Endothelial cell (in vitro differentiated cells): ENCODE measurements at regions not wholly inside any gene's neighbourhood (a gene's known extent, or its start where the extent isn't known, plus 50 kb on each side); places are given as distances from the start of the nearest gene placed in this dataset.

Experiments
- DNase-seq: peaks from one replicate; pipeline ENCODE4 v3.0.0; 2021; ENCODE audit warnings: low spot score
- H3K27ac Mint-ChIP-seq: one replicate; pipeline ENCODE4 v1.8.0; 2021; ENCODE audit warnings: mixed read lengths, inconsistent platforms; ENCODE audit not compliant: unreplicated experiment
- H3K27me3 Mint-ChIP-seq: one replicate; pipeline ENCODE4 v1.8.0; 2021; ENCODE audit warnings: mild to moderate bottlenecking, moderate library complexity, mixed read lengths, inconsistent platforms; ENCODE audit not compliant: unreplicated experiment
- H3K36me3 Mint-ChIP-seq: one replicate; pipeline ENCODE4 v1.8.0; 2021; ENCODE audit warnings: mild to moderate bottlenecking, low read depth, mixed read lengths, inconsistent platforms; ENCODE audit not compliant: unreplicated experiment
- H3K4me1 Mint-ChIP-seq: one replicate; pipeline ENCODE4 v1.8.0; 2021; ENCODE audit warnings: mild to moderate bottlenecking, mixed read lengths, inconsistent platforms; ENCODE audit not compliant: unreplicated experiment
- H3K4me3 Mint-ChIP-seq: one replicate; pipeline ENCODE4 v1.8.0; 2021; ENCODE audit warnings: mild to moderate bottlenecking, mixed read lengths, inconsistent platforms; ENCODE audit not compliant: unreplicated experiment
- H3K9me3 Mint-ChIP-seq: one replicate; pipeline ENCODE4 v1.8.0; 2021; ENCODE audit warnings: mixed read lengths, inconsistent platforms; ENCODE audit not compliant: unreplicated experiment
- TF ChIP-seq, protein P1 (sequence below): fragments of 200-600 bp; sonication (generic); IDR thresholded peaks from one replicate; pipeline ENCODE4 v1.5.0; 2021; ENCODE audit warnings: antibody characterized with exemption; ENCODE audit not compliant: unreplicated experiment

DNA sequence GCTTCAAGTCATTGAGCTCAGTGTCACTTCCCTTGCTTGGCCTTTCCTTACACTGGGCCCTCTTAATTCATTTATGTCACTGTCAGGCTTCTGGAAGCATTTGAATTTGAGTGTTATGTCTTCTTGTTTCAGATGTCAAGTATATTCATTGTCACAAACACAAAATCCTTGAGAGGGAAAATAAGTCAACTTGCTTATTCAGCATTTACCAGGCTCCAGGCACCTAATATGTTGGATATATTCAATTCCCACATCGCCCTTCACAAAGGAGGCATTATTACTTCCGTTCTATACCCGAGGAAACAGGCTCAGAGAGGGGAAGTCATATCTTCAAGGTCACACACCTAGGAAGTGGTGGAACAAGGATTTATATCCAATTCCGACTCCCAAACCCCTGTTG is 121.1 kb upstream of the SMIM23 start:
- TF ChIP-seq, protein P1, sequence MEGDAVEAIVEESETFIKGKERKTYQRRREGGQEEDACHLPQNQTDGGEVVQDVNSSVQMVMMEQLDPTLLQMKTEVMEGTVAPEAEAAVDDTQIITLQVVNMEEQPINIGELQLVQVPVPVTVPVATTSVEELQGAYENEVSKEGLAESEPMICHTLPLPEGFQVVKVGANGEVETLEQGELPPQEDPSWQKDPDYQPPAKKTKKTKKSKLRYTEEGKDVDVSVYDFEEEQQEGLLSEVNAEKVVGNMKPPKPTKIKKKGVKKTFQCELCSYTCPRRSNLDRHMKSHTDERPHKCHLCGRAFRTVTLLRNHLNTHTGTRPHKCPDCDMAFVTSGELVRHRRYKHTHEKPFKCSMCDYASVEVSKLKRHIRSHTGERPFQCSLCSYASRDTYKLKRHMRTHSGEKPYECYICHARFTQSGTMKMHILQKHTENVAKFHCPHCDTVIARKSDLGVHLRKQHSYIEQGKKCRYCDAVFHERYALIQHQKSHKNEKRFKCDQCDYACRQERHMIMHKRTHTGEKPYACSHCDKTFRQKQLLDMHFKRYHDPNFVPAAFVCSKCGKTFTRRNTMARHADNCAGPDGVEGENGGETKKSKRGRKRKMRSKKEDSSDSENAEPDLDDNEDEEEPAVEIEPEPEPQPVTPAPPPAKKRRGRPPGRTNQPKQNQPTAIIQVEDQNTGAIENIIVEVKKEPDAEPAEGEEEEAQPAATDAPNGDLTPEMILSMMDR, result no peak
- H3K36me3 Mint-ChIP-seq, result no peaks in the 10 kb centered on the region
- no peaks in the 10 kb centered on the region for H3K4me1 Mint-ChIP-seq
- no peak overlapping the region for H3K27ac Mint-ChIP-seq
- H3K9me3 Mint-ChIP-seq, result no peaks in the 10 kb centered on the region
- no peak overlapping the region for H3K4me3 Mint-ChIP-seq
- peaks cover 2% of the 10 kb centered on the region for H3K27me3 Mint-ChIP-seq
- DNase-seq, result no peak

DNA sequence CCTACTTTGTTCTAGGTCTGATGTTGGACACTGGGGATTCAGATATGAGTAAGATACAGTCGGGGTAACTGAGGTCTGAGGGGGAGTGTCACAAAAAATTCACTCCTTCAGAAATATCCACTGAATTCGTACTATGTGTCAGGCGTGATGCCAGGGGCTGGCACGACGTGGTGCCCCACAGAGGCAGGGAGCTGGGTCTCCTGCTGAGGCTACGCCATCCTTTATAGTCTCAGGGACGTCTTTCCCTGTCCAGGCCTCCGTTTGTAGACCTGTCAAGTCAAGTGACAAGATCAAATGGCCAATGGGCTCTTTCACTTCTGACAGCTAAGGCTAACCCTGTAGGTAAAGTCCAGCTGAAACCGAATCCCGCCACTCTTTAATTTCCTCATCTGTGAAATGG is 118.8 kb upstream of the SMIM23 start:
- no peak overlapping the region for H3K4me3 Mint-ChIP-seq
- H3K27ac Mint-ChIP-seq, result no peak overlapping the region
- H3K9me3 Mint-ChIP-seq, result no peaks in the 10 kb centered on the region
- DNase-seq, result no peak
- no peaks in the 10 kb centered on the region for H3K36me3 Mint-ChIP-seq
- H3K27me3 Mint-ChIP-seq, result peaks cover 2% of the 10 kb centered on the region
- no peaks in the 10 kb centered on the region for H3K4me1 Mint-ChIP-seq
- TF ChIP-seq, protein P1, result no peak

DNA sequence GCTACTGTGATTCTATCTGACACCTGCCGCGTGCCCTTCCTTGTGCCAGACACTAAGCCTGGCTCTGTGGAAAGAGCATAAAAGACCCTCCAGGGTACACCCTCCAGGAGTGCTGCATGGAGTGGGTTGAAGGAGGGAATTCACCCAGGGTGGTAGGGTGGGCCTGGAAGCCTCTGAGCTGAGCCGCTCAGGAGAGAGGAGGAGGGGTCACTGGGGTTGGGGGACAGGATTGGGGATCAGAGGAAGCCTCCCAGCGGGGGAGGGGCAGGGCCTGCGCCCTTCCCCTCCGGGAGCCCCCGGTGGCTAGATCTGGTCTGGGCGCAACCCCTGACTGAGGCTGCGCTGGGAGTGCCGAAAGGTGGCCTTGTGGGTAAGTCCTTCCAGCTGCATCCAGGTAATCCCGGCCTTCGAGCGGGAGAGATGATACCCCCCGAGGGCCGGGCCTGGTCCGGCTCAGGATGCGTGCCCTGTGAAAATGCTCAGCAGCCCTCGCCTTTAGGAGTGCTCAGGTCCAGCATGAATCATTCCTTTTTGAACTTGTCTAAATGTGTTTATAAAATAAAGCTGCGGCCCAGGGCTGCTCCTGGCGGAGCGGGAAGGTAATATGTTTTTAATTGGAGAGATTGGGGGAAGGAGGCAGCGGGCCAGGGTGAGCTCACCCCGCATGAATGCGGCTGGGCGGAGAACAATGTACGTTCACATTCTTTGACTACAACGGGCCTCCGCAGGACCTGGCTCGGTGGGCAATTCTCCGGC is 118.1 kb upstream of the SMIM23 start:
- no peaks in the 10 kb centered on the region for H3K4me1 Mint-ChIP-seq
- DNase-seq, result no peak
- no peaks in the 10 kb centered on the region for H3K9me3 Mint-ChIP-seq
- no peak overlapping the region for H3K4me3 Mint-ChIP-seq
- H3K36me3 Mint-ChIP-seq, result no peaks in the 10 kb centered on the region
- peaks cover 2% of the 10 kb centered on the region for H3K27me3 Mint-ChIP-seq
- TF ChIP-seq, protein P1, result no peak
- H3K27ac Mint-ChIP-seq, result no peak overlapping the region

DNA sequence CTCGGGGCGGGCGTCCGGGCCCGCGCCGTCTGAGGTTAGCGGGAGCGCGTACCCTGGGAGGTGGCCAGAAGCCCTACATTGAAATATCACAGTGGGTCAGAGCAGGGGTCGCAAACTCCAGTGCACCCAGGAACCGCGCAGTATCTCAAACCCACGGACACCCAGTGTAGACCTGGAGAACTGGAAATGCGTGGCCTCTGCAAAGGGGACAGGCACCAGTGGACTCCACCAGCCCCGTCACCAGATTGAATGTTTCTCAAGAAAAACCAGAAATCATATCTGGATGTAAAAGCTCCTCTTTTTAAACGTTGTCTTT is 117.6 kb upstream of the SMIM23 start:
- H3K4me3 Mint-ChIP-seq, result no peak overlapping the region
- TF ChIP-seq, protein P1, result no peak
- DNase-seq, result no peak
- H3K27ac Mint-ChIP-seq, result no peak overlapping the region
- H3K27me3 Mint-ChIP-seq, result peaks cover 2% of the 10 kb centered on the region
- H3K4me1 Mint-ChIP-seq, result no peaks in the 10 kb centered on the region
- no peaks in the 10 kb centered on the region for H3K9me3 Mint-ChIP-seq
- no peaks in the 10 kb centered on the region for H3K36me3 Mint-ChIP-seq

DNA sequence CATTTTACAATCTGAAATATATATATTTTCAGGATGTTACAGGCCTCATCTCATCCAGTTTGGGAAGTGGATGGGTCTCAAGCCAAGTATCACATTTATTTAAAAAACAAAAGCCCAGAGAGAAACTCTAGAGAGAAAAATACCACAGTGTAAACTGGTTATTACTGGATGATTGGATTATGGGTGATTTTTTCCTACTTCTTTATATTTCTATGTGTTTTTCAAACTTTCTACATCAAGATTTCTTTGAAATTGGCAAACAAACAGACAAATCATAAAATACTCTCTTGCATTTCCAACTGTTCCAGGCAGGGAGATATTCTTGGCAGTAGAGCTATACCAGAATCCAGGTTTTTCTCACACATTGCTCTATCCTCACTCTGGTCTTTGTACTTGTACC is 116.0 kb upstream of the SMIM23 start:
- Mint-ChIP-seq H3K36me3 (no peaks in the 10 kb centered on the region), H3K27ac (no peak overlapping the region), H3K27me3 (no peaks in the 10 kb centered on the region), H3K9me3 (no peaks in the 10 kb centered on the region), H3K4me3 (no peak overlapping the region), H3K4me1 (no peaks in the 10 kb centered on the region)
- TF ChIP-seq, protein P1, result no peak
- DNase-seq, result no peak
